ENCODE measurements at regions not wholly inside any gene's neighbourhood (a gene's known extent, or its start where the extent isn't known, plus 50 kb on each side); places are given as distances from the start of the nearest gene placed in this dataset.

DNA sequence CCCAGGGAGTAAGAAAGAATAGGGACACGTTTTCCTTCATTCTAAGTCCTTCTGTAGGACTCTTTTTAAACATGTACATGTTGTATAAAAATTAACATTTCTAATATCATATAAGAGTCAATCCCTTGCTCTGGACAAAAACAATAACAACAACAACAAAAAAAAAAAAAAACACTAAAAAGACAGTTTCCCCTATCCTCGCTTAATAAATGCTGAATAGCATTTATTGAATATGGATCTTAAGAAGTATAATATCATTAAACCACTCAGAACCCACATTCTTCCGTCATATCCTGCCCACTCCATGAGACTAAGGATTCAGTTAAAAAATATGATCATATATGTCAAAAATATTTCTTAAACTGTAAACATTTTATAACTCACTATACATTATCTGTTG is 145.1 kb downstream of the AQP9 start:
- Mint-ChIP-seq H3K27me3 (ENCODE audit: low read depth) (no peaks in the 10 kb centered on the region), H3K9me3 (no peaks in the 10 kb centered on the region), H3K4me3 (no peak overlapping the region), H3K36me3 (ENCODE audit: insufficient read depth) (no peaks in the 10 kb centered on the region), H3K4me1 (ENCODE audit: low read depth) (peaks cover 4% of the 10 kb centered on the region)
- ATAC-seq (no peak), DNase-seq (no peak)

DNA sequence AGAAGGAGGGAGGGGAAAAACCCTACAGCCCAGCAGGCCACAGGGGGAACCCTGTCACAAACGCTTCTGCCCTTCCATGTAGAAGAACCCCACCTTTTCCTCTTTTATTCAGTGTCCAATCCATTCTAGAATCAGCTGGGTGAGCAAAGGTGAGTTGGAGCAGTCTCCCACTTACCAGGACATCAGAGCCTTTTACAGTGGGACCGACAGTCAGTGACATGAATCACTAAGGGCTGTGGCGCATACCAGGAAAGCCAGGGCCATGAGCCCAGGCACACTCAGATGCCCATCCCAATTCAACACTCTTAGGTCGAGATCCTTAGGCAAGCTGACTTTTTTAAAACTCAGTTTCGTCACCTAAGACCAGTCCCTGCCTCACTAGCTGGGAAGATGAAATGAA is 146.1 kb downstream of the AQP9 start:
- peaks cover 4% of the 10 kb centered on the region for H3K4me1 Mint-ChIP-seq (ENCODE audit: low read depth)
- DNase-seq: no peak
- H3K9me3 Mint-ChIP-seq: no peaks in the 10 kb centered on the region
- H3K4me3 Mint-ChIP-seq: no peak overlapping the region
- no peak for ATAC-seq
- H3K27me3 Mint-ChIP-seq (ENCODE audit: low read depth): no peaks in the 10 kb centered on the region
- H3K36me3 Mint-ChIP-seq (ENCODE audit: insufficient read depth): no peaks in the 10 kb centered on the region

- H3K9me3 Mint-ChIP-seq: no peaks in the 10 kb centered on the region
- H3K4me1 Mint-ChIP-seq (ENCODE audit: low read depth): peaks cover 4% of the 10 kb centered on the region
- H3K4me3 Mint-ChIP-seq: no peak overlapping the region
- ATAC-seq: no peak
- H3K27me3 Mint-ChIP-seq (ENCODE audit: low read depth): no peaks in the 10 kb centered on the region
- no peak for DNase-seq
- H3K36me3 Mint-ChIP-seq (ENCODE audit: insufficient read depth): no peaks in the 10 kb centered on the region
These were observed 146.4 kb upstream of the LIPC start for GRCh38 chr15:58285212-58285920.

DNA sequence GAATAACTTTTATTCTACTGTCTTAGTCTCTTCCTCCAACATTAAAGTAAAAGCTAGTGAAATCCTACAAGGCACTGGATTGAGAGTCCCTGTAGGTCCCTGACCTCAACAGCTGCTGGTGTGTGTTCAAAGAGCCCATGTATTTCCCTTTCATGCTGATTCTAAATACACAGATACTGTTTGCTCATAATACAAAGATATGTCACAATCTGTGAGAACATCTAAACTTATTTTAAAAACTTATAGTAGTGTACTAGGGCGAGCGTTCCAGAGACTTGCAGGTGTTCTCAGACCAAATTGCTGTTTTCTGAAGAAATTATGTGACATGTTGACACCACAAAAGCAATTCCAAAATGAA is 145.9 kb upstream of the LIPC start:
- no peak for DNase-seq
- H3K27me3 Mint-ChIP-seq (ENCODE audit: low read depth): no peaks in the 10 kb centered on the region
- no peaks in the 10 kb centered on the region for H3K9me3 Mint-ChIP-seq
- no peak for ATAC-seq
- peaks cover 5% of the 10 kb centered on the region for H3K4me1 Mint-ChIP-seq (ENCODE audit: low read depth)
- H3K4me3 Mint-ChIP-seq: no peak overlapping the region
- H3K36me3 Mint-ChIP-seq (ENCODE audit: insufficient read depth): no peaks in the 10 kb centered on the region

- DNase-seq: no peak
- no peaks in the 10 kb centered on the region for H3K36me3 Mint-ChIP-seq (ENCODE audit: insufficient read depth)
- peaks cover 5% of the 10 kb centered on the region for H3K4me1 Mint-ChIP-seq (ENCODE audit: low read depth)
- ATAC-seq: no peak
- no peak overlapping the region for H3K4me3 Mint-ChIP-seq
- no peaks in the 10 kb centered on the region for H3K27me3 Mint-ChIP-seq (ENCODE audit: low read depth)
- no peaks in the 10 kb centered on the region for H3K9me3 Mint-ChIP-seq
These were observed 145.3 kb upstream of the LIPC start for GRCh38 chr15:58286523-58286922.

DNA sequence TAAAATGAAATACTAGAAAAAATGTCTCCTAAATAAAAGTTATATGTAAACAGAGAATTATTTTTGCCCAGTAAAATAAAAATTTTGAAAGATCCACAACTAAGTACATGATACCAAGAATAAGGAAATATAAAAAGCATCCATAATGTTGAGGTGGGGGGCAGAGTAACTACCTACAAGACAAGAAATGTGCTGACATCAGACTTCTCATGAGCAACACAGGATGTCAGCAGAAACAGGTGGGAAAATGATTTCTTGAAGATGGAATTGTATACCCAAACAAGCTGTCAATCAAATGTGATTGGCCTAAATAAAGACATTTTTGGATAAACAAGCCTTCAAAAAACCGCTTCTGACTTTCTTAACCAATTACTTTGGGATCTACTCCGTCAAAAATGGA is 143.9 kb upstream of the LIPC start:
- DNase-seq (no peak), ATAC-seq (no peak)
- Mint-ChIP-seq H3K27me3 (ENCODE audit: low read depth) (no peaks in the 10 kb centered on the region), H3K36me3 (ENCODE audit: insufficient read depth) (no peaks in the 10 kb centered on the region), H3K4me3 (no peak overlapping the region), H3K4me1 (ENCODE audit: low read depth) (peaks cover 9% of the 10 kb centered on the region), H3K9me3 (peaks cover 4% of the 10 kb centered on the region)

GRCh38 chr15:58288592-58288991 is 143.2 kb upstream of the LIPC start:
- no peaks in the 10 kb centered on the region for H3K36me3 Mint-ChIP-seq (ENCODE audit: insufficient read depth)
- DNase-seq (no peak), ATAC-seq (no peak)
- peaks cover 9% of the 10 kb centered on the region for H3K4me1 Mint-ChIP-seq (ENCODE audit: low read depth)
- H3K9me3 Mint-ChIP-seq: peaks cover 4% of the 10 kb centered on the region
- H3K27me3 Mint-ChIP-seq (ENCODE audit: low read depth): no peaks in the 10 kb centered on the region
- H3K4me3 Mint-ChIP-seq: no peak overlapping the region

GRCh38 chr15:58291848-58292247 is 139.9 kb upstream of the LIPC start:
- H3K27me3 Mint-ChIP-seq (ENCODE audit: low read depth): no peaks in the 10 kb centered on the region
- H3K4me3 Mint-ChIP-seq: no peak overlapping the region
- peaks cover 5% of the 10 kb centered on the region for H3K4me1 Mint-ChIP-seq (ENCODE audit: low read depth)
- no peak for DNase-seq
- H3K36me3 Mint-ChIP-seq (ENCODE audit: insufficient read depth): no peaks in the 10 kb centered on the region
- ATAC-seq: no peak
- peaks cover 7% of the 10 kb centered on the region for H3K9me3 Mint-ChIP-seq

DNA sequence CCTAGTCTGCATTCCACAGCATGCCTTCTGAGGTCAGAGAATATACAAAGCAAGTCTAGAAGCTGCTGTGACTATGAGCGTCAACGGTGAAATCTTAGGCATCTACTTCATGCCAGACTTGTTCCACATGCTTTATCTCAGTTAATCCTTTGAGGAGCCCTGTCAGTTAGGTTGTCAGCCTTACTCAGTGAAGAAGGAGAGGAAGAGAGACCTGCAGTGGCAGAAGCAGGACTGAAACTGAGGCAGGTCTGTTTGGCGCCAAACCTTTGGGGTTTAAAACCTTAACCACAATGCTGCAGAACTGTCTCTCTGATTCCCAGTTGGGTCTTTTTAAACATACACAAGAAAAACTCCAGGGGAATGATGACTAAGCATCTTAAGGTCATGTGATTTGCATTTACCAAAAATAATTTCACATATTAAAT is 139.0 kb upstream of the LIPC start:
- no peak for DNase-seq
- peaks cover 7% of the 10 kb centered on the region for H3K9me3 Mint-ChIP-seq
- ATAC-seq: peak in 1 of 2 donors; percentile 51
- no peaks in the 10 kb centered on the region for H3K27me3 Mint-ChIP-seq (ENCODE audit: low read depth)
- H3K36me3 Mint-ChIP-seq (ENCODE audit: insufficient read depth): no peaks in the 10 kb centered on the region
- H3K4me3 Mint-ChIP-seq: no peak overlapping the region
- H3K4me1 Mint-ChIP-seq (ENCODE audit: low read depth): peaks cover 5% of the 10 kb centered on the region

GRCh38 chr15:58293622-58294550 is 137.9 kb upstream of the LIPC start:
- ATAC-seq: no peak
- no peaks in the 10 kb centered on the region for H3K36me3 Mint-ChIP-seq (ENCODE audit: insufficient read depth)

GRCh38 chr15:58294681-58295254 is 137.0 kb upstream of the LIPC start:
- H3K27me3 Mint-ChIP-seq (ENCODE audit: low read depth): no peaks in the 10 kb centered on the region
- H3K4me3 Mint-ChIP-seq: no peak overlapping the region
- H3K4me1 Mint-ChIP-seq (ENCODE audit: low read depth): peaks cover 5% of the 10 kb centered on the region
- no peak for ATAC-seq
- H3K36me3 Mint-ChIP-seq (ENCODE audit: insufficient read depth): no peaks in the 10 kb centered on the region
- no peak for DNase-seq
- H3K9me3 Mint-ChIP-seq: peaks cover 7% of the 10 kb centered on the region

More at GRCh38 chr15:58293622-58294550, 137.9 kb upstream of the LIPC start:
- no peak for DNase-seq
- H3K9me3 Mint-ChIP-seq: peaks cover 7% of the 10 kb centered on the region
- H3K4me3 Mint-ChIP-seq: no peak overlapping the region
- no peaks in the 10 kb centered on the region for H3K27me3 Mint-ChIP-seq (ENCODE audit: low read depth)
- peaks cover 5% of the 10 kb centered on the region for H3K4me1 Mint-ChIP-seq (ENCODE audit: low read depth)

GRCh38 chr15:58295637-58296215 is 136.1 kb upstream of the LIPC start:
- Mint-ChIP-seq H3K27me3 (ENCODE audit: low read depth) (peaks cover under 1% of the 10 kb centered on the region), H3K4me3 (no peak overlapping the region)
- no peak for ATAC-seq

GRCh38 chr15:58296276-58296675 is 135.5 kb upstream of the LIPC start:
- Mint-ChIP-seq H3K36me3 (ENCODE audit: insufficient read depth) (no peaks in the 10 kb centered on the region), H3K9me3 (peaks cover 7% of the 10 kb centered on the region), H3K4me3 (no peak overlapping the region), H3K27me3 (ENCODE audit: low read depth) (peaks cover 2% of the 10 kb centered on the region), H3K4me1 (ENCODE audit: low read depth) (peaks cover 4% of the 10 kb centered on the region)
- ATAC-seq (no peak), DNase-seq (no peak)

More at GRCh38 chr15:58295637-58296215, 136.1 kb upstream of the LIPC start:
- Mint-ChIP-seq H3K36me3 (ENCODE audit: insufficient read depth) (no peaks in the 10 kb centered on the region), H3K4me1 (ENCODE audit: low read depth) (peaks cover 4% of the 10 kb centered on the region), H3K9me3 (peaks cover 7% of the 10 kb centered on the region)
- no peak for DNase-seq

DNA sequence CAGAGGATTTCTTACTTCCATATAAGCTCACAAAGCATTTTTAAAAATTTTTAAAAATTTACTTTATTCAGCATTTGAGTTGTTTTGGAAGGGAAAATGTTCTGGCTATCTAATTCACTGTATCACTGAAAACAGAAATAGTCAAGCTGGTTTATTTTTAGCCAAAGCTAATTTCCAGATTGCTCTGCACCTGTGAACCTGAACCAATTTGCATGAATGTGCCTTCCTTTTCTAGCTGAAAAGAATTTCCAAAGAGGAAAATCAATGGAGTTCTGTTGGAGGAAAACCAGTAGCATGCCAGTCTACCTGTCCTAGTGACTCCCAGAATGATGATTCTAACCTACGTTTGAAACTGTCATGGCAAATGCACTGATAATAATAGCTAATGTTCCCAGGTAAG is 134.2 kb upstream of the LIPC start:
- Mint-ChIP-seq H3K27me3 (ENCODE audit: low read depth) (peaks cover 2% of the 10 kb centered on the region), H3K4me1 (ENCODE audit: low read depth) (peaks cover 1% of the 10 kb centered on the region), H3K36me3 (ENCODE audit: insufficient read depth) (no peaks in the 10 kb centered on the region), H3K4me3 (no peak overlapping the region), H3K9me3 (peaks cover 6% of the 10 kb centered on the region)
- DNase-seq (no peak), ATAC-seq (no peak)
